ELF-1 (cell line): ENCODE measurements at regions not wholly inside any gene's neighbourhood (a gene's known extent, or its start where the extent isn't known, plus 50 kb on each side); places are given as distances from the start of the nearest gene placed in this dataset.

ENCODE experiments used
- DNase-seq: peaks from one replicate; pipeline ENCODE4 v3.0.0-alpha.2; 2016; ENCODE audit warnings: low read depth, low spot score

DNA sequence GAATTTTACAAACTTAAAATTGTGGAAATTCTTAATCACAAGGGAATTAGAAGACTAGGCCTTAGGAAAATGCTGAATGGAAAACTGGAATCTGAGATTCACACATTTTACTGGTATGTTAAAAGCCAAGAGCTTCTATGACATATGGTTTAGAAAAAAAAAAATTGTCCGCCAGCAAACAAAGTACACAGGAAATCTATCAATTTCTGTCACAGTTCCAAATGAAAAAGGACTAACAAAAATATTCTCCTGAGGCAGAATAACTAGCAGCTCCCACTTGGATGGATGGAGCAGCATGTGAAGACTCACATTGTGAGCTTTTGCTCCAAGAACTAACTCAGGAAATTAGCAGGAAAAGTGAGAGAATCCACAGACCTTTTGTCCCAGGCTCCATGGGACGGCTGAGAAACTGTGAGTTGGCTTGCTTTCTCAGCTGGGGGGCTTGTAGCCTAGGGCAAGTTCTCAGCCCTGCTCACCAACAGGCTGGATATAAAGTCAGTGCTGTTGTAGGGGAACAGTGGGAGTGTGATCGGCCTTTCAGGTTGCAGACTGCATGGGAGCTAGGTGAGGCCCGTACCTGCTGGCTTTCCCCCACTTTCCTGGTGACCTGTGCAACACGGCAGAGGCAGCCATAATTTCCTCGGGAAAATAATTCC lies 731.1 kb upstream of the SGO1 start:
- peak; percentile 89 for DNase-seq

DNA sequence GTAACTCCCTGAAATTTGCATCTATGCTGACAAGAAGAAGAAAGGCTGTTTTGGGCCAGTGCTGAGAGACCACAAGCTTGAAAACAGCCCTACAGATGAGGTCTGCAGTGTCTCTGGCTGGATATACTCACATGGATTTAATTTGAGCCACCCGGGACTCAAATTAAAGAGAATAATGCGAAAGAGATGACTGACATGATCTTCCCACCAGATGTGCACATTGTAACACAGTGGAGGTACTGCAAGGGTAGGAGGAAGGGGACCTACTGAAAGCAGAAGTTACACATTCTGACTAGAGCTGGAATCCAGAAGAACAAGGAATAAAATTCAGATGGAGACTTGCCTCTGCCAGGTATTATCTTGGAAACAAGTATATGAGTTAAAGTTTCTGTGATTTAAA lies 728.3 kb upstream of the SGO1 start:
- DNase-seq: no peak

DNA sequence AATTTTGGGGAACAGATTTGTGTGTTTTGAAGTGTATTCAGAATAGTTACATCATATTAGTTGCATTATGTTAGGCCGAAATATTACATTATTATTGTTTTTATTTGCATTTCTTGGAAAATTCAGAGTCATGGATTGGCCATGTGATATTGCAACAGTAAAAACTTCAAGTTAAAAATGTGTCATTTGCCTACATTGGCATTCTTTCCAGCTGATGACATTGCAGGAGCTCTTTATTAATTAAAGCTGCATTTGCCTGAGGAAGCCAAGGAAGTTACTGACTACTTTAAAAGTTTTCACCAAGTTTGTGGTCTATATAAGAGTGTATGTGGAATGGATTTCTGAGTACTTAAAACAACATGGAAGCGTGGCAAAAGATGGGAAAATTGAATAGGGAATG lies 726.4 kb upstream of the SGO1 start:
- no peak for DNase-seq

DNA sequence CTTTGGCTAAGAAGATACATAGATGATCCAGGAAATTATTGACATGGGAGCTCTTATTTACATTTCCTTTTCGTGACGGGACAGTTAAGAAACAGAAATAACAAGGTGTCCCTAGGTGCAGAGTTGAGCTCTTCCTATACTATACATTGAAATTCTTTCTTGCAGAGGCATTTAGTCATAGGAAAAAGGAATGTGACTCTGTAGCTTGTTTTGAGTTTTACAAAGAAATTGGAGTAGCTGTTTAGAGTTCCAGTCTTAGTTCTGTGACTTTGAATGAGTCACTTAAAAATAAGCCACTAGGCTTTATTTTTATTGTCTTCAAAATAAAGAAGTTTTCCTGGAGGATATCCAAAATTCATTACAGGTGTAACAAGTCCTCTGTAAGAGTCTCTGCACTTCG lies 723.5 kb upstream of the SGO1 start:
- no peak for DNase-seq

DNA sequence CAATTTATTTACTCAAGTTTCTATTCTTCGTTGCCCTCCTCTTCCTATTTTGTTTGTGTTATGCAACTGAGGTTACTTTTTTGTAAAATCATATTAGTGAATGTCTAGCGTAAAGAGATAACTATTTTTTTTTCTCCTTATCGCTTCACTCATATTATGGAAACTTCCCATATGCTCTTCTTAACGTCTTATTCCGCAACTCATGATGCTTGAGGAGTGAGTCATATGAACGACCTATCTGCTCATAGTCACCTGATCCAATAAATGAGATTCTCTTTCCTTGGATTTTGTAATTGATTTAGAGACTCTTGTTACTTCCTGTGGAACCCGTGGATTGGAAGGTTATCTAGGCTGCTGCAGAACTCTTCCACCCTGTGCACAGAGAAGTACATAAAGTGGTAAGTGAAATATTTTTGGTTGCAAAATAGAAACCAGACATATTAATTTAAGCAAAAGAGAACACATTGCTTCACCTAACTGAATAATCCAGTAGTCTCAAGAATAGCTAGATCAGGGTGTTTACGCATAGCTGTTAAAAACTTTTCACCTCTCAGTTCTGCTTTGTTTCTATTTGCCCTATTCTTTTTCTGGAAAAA lies 719.3 kb upstream of the SGO1 start:
- no peak for DNase-seq

DNA sequence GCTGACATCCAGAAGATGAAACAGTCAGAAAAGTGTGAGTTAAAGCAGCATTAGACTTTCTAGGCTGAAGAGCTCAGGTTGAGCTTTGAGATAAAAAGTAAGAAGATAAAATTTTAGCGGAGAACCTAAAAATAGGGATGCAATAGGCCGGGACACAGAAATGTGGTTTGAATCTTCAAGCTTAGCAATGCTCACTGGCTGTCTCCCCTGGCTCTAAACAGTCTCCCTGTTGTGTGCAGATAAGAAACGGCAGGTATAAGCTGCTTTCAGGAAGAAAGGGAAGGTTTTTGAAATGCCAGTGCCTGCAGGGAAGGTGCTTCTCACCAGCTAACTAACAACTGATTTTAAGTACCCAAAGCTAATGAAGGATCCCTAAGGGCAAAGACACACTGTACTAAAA lies 718.7 kb upstream of the SGO1 start:
- peak; percentile 61 for DNase-seq

DNA sequence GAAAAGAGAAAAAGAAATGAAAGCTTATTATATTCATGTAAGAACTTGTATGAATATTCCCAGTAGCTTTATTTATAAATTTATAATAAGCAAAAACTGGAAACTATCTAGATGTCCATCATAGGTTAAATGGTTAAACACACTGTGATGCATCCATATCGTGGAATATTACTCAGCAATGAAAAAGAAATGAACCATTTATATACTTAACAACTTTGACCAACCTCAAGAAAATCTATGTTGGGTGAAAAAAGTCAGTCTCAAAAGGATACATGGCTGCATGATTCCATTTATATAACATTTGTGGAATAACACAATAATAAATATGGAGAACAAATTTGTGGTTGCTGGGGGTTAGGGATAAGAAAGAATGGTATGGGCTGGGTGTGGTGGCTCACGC lies 713.0 kb upstream of the SGO1 start:
- DNase-seq: no peak

DNA sequence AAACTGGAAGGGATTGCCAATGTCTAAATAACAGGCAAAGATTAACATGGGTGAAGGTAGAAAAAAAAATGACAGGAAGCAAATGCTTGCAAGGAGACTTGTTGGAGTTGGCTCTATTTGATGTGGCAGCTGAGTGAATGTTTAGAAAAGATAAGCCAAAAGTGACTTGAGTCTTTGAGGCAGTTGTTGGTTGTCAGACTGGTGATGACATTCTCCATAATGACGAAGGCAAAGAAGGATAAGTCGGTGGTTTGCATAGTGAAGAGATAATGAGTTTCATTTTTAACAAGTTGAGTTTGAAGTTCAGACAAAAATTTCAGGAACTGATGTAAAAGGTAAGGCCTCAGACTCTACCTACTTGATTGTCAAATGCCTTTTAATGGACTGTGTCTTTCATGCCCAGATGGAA lies 704.1 kb upstream of the SGO1 start:
- DNase-seq: no peak

DNA sequence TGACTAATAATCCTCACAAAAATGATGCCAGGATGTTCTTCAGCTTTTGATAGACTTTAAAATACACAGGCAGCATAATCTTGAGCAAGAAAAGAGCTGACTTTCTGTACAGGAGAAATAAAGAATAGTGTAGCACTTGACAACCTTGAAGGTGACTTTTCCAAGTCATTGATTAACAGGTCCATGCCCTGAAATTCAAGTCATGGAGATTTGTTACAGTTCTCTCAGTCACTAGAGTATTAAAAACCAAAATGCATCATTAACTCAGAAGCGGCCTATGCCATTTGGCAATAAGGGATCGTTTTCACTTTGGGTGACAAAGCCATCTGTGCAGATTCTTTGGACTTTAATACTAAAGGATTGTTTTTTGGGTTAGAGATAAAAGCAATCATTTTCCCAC lies 692.7 kb upstream of the SGO1 start:
- no peak for DNase-seq

DNA sequence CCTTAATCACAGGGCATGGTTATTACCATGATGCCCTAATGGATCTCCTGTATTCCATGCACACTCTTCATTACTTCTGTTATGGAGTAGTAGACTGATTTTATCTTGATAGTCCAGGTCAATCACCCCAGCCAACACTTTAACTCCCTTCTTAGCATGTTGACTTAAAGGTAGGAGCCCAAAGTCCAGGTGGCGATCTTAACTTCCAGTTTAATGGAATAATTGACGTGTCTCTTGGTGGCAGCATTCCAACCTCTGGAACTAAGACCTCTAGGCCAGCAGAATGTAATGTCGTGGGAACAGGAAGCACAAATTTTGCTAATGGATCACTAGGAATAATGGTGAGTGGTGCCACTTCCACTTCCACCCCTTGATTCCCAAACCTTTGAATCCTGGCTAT lies 687.2 kb upstream of the SGO1 start:
- no peak for DNase-seq

DNA sequence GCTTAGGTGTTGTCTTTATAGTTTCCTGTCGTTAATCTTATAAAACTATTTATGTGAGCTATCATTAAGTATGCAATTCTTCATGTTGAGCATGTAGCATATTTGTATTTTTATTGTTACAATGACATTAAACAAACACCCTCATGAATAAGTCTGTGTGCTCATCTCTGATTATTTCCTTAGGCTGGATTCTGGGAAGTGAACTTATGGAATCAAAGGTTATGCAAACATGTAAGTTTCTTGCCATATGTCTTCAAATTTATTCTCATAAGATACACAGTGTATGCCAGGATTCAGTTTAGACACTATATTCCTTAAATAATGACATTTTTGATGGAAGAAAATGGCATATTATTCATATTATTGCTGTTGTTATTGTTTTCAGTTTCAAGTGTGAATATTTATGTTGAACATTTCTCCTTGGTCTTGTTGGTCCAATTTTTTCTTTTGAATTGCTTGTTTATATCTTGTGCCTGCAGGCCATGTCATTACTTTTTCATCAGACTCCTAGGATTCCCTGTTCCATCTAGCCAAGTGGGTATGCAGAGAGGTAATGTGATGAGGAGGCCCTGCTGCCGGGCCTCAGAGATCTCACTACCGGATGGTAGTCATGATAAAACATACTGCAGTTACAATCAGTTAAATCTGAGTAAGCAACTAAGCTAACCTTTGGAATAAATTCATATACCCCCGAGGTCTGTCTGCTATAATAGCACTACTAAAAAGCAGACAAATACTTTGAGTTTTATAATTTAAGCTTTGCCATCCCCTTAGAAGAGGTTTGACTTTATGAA lies 684.3 kb upstream of the SGO1 start:
- DNase-seq: no peak

DNA sequence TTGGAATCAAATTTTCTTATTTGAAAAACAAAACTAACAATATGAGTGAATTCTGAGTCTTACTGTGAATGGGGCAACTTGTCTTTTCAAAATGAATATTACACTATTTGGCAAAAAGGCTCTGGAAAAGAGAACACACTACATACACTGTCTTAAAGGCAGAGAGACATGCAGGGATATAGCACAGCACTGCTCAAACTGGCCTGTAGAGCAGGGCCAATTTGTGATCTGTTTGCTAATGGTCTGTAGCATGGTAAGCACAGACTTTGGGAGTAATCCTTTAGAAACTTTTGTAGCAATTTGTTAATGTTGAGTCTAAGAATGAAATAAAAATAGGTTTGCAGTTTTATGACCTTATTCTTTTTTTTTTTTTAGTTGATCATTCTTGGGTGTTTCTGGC lies 679.8 kb upstream of the SGO1 start:
- DNase-seq: no peak

DNA sequence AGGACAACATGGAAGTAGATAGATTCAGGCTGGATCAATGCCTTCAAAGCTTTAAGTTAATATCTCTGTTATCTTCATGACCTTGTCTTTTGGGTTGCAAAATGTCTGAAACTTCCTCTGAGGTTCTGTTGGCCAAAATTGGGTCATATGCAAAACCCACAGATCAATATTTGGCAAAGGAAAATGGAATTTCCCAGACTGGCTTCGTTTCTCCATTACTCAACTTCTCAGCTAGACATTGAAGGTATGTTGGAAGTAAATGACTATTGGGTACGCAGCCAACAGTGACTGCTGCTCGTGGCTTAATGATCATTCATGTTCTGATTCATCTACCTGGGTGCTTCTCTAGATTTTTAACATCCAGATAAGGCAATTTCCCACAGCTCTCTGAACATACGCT lies 675.4 kb upstream of the SGO1 start:
- DNase-seq: no peak

DNA sequence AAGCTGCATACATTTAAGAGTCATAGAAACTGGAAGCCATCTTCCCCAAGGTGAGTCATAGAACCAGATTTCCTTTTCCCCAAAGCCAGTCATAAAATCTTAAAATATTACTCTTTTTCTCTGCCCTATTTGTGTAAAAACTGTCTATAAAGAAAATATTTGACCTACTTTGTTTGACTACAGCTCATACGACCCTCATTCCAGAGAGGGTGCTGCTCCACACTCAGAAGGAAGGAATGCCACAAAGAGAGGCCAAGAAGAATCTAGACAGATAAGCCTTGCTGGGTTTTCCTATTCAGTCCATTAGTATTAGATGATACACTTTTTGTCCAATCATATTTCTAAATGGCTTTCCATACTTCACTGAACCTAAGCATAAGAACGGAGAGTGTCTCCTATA lies 671.6 kb upstream of the SGO1 start:
- no peak for DNase-seq

DNA sequence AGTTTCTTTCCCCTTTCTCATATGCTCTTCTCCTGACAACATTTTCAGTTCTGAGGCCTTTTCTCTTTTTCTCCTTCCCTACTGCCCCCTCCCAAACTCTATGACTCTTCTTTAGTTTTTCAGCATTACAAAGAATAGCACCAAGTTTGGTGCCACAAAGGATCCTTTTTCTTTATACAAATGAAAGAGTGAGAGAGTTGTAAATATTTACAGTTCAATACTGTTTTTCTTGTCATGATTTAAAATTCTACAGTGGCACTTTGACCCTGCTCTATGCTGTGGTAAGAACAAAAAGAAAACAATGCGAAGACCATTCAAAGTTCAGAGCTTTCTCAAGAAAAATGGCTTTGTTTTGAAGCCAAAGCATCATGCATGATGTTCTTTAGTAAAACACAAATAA lies 667.9 kb upstream of the SGO1 start:
- no peak for DNase-seq

DNA sequence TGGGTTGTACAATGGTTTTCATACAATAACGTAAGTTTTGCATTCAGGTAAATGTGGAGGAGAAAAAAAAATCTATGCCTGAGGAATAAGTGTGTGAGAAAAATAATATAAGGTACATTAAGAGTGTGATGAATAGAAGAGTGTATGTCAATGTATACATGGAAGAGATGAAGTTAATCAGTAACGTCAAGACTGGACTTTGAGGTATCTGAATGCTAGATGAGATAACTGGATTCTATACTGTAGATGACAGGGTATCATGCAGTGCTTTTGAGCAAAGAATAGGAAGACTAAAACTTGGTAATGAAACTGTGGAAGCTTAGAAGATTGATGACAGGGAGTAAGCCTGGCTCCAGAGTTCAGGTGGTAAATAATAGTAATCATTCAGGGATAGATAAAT lies 666.7 kb upstream of the SGO1 start:
- no peak for DNase-seq

DNA sequence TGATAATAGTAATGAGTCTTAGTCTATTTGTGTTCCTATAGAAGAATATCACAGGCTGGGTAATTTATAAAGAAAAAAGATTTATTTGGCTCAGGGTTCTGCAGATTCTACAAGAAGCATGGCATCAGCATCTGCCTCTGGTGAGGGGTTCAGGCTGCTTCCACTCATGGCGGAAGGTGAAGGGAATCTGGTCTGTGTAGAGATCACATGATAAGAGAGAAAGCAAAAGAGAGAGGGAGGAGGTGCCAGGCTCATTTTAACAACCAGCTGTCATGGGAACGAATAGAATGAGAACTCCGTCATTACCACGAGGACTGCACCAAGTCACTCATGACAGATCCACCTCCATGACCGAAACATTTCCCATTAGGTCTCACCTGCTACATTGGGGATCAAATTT lies 664.0 kb upstream of the SGO1 start:
- no peak for DNase-seq

DNA sequence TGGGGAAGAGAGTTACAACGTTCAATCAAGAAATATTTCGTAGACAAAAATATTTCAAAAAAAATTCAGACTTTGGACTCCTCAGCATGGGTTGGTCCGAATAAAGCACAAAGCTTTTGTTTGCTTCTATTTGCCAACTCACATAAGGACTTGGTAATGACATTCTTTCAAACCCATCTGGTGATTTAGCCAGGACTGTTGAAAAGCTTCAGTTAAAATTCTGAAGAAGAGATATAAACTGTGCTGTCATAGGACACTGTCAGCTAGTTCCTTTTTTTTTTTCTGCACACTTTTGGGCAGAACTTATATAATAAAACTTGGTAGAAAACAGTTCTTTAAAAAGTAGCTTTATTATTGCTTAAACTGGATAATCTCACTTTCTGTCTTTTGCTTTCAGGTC lies 660.8 kb upstream of the SGO1 start:
- DNase-seq: no peak

DNA sequence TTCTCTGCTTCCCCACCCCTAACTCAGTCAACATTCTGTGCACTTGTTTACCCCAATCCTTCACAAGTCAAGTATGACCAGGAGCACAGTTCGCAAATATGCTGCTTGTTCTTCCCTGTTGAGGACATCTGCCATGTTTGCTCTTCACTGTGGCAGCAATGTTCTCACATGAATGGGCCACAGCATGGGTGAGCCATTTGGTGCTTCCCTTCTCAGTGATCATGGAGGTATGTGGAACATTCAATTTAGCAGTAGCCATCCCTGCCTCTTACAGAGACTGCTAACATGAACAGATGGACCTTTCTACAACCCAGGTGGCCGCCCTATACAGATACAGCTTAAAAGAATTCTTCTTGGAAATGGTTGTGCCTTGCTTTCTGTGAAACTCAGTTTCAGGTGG lies 660.1 kb upstream of the SGO1 start:
- DNase-seq: no peak

DNA sequence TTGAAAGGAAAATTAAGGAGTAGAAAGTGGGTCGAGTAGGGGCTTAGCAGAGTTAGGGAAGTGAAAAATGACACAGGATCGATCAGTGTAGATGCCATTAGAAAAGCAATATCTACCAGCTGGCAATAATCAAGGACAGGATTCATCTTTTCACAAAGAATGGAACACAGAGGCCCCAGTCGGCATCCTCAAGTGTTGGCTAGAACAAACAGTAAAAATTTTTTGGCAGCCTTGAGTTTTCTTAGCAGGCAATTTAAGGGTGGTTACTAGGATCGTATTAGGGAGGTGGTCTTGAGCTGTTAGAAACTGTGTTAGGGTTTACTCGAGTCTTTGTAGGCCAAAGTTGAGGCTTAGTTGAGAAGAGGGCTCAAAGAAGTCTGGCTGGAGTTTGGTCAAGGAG lies 658.8 kb upstream of the SGO1 start:
- no peak for DNase-seq

DNA sequence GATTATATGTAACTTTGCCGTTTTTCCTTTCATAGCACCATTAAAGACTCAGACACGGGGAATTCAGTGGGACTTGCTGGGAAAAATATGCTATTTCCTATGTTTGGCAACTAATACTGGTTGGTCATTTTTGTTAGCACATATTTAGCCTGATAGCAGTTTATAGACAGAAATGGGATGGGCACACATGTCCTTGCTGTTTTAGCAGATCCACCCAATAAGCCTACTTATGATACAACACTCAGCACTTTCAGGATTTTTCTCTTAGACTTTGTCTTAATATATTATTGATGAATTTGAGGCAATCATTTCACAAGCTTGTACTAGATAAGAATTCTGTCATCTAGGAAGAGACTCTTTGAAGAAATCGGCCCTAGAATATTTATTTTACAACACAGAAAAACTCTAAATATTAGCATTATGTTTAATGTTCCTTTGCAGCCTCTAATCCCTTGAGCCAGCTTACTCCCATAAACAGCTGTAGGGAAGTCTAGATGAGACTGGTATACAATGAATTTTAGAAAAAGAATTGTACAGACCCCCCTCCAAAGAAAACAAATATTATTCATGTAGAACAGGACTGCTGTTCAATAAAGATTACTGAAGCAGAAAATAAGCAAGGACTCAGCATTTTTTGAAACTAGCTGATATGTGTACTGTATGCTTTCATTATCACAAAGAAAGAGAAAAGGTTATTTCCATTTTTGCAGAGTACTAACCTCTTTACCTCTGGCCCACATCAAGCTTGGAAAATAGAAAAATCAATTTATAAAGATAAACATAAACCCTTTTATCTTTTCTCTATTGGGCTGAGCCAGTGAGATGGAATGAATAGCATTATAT lies 656.8 kb upstream of the SGO1 start:
- DNase-seq: no peak

DNA sequence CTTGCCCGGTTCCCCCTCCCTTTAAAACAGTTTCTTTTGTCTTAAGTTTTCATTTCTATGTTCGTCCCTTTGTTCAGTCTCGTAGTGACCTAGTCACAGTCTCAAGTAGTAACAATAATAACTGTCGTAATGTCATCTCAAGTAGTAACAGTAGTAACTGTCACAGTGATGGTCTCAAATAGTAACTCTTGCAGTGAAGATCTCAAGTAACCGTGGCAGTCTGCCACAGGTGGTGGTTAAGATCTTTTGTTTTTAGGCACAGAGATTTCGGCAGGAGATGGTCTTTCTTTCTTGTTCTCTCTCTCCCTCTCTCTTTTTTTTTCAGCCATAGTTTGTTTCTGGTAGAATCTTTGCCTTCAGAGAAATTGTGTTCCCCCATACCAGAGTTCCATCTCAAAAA lies 656.0 kb upstream of the SGO1 start:
- DNase-seq: no peak
